K562 (cell line): ENCODE measurements at regions not wholly inside any gene's neighbourhood (a gene's known extent, or its start where the extent isn't known, plus 50 kb on each side); places are given as distances from the start of the nearest gene placed in this dataset.

Experiments used
- ATAC-seq: fragments of 200-7000 bp; cut with Tn5 transposase; 3 replicates; pipeline ENCODE4 v1.9.1; 2020; ENCODE audit warnings: moderate library complexity
- BruUV-seq: library from RNA; stranded (reverse); fragments of 400-500 nt; replicated peaks from 2 replicates; lab custom pipeline; 2021; lab: Mats Ljungman, UMichigan
- CTCF ChIA-PET: fragments of 300-600 bp; formaldehyde crosslinking; extraction: SDS; loops from one replicate; lab custom pipeline; 2021; ENCODE audit warnings: low intra/inter-chr PET ratio; lab: Yijun Ruan, JAX
- POLR2A ChIA-PET: fragments of 300-600, 350-650 bp; sonication (Branson Sonifier 250); formaldehyde crosslinking; extraction: SDS; loops from one replicate; lab custom pipeline; 2021; ENCODE audit warnings: antibody characterized with exemption, inconsistent platforms; lab: Yijun Ruan, JAX
- DNase-seq, 4 experiments: peaks; one replicate each; pipeline versions ENCODE4 v3.0.0 to v3.0.0-alpha.2; 2011 to 2018; ENCODE audit warnings: low spot score in 3 of 4, mixed read lengths in 3 of 4; ENCODE audit errors: extremely low read depth in 1 of 4
- FAIRE-seq: peaks from 2 replicates; lab custom pipeline; 2011; peaks lifted over from hg19 to GRCh38; lab: Jason Lieb, UNC
- H2AFZ ChIP-seq: 2 replicates; pipeline ENCODE4 v1.6.0; 2011; ENCODE audit warnings: low read depth, low read length, control low read depth, inconsistent platforms
- H3K27ac ChIP-seq: fragments of 200-600 bp; 3 replicates; pipeline ENCODE4 v1.8.0; 2011; ENCODE audit warnings: low read depth, mild to moderate bottlenecking, control low read depth, inconsistent platforms, low read length, moderate library complexity, mixed read lengths; ENCODE audit errors: extremely low read depth
- H3K27me3 ChIP-seq, 2 experiments: fragments of 300-600 bp in 1 of 2; 2 replicates in 1 of 2; 3 replicates in 1 of 2; pipeline versions ENCODE4 v1.6.0 to v1.8.0; 2011; ENCODE audit warnings: inconsistent platforms in 2 of 2, low read length in 2 of 2, mild to moderate bottlenecking in 1 of 2, mixed read lengths in 1 of 2, moderate library complexity in 1 of 2; ENCODE audit not compliant: control insufficient read depth in 2 of 2, insufficient read depth in 2 of 2
- H3K36me3 ChIP-seq: fragments of 300-600 bp; 3 replicates; pipeline ENCODE4 v1.8.0; 2011; ENCODE audit warnings: mild to moderate bottlenecking, low read length, inconsistent platforms; ENCODE audit not compliant: control insufficient read depth, insufficient read depth
- H3K4me1 ChIP-seq, 2 experiments: fragments of 200-600 bp in 1 of 2; replicated peaks in 1 of 2; 2 replicates in 1 of 2; 3 replicates in 1 of 2; pipeline versions ENCODE4 v1.5.1 to v1.8.0; 2011; ENCODE audit warnings: inconsistent platforms in 2 of 2, low read length in 2 of 2, mild to moderate bottlenecking in 1 of 2, mixed read lengths in 1 of 2, moderate library complexity in 1 of 2; ENCODE audit not compliant: control insufficient read depth in 2 of 2, insufficient read depth in 2 of 2
- H3K4me2 ChIP-seq: 2 replicates; pipeline ENCODE4 v1.6.1; 2011; ENCODE audit warnings: low read length, control low read depth, inconsistent platforms, mixed read lengths; ENCODE audit not compliant: insufficient read depth
- H3K4me3 ChIP-seq: fragments of 200-600 bp; sonication (generic), shearing (Covaris generic); 2 replicates; pipeline ENCODE4 v1.5.1; 2016; ENCODE audit warnings: control low read depth, inconsistent platforms
- H3K79me2 ChIP-seq: fragments of 200-600 bp; 3 replicates; pipeline ENCODE4 v1.8.0; 2011; ENCODE audit warnings: low read length, inconsistent platforms; ENCODE audit not compliant: control insufficient read depth, insufficient read depth
- H3K9ac ChIP-seq, 2 experiments: 2 replicates each; pipeline versions ENCODE4 v1.6.0 to v1.6.1; 2011; ENCODE audit warnings: low read depth in 2 of 2, low read length in 2 of 2, control low read depth in 1 of 2, inconsistent platforms in 1 of 2, mild to moderate bottlenecking in 1 of 2, mixed read lengths in 1 of 2; ENCODE audit not compliant: insufficient read depth in 1 of 2
- H3K9me1 ChIP-seq: one replicate; pipeline ENCODE4 v1.6.0; 2011; ENCODE audit warnings: inconsistent platforms, mild to moderate bottlenecking, low read length, moderate library complexity; ENCODE audit not compliant: control insufficient read depth, insufficient read depth
- H3K9me3 ChIP-seq: replicated peaks from 2 replicates; pipeline ENCODE4 v1.5.1; 2011; ENCODE audit warnings: low read depth, low read length, inconsistent platforms; ENCODE audit not compliant: control insufficient read depth, insufficient read depth
- H4K20me1 ChIP-seq: replicated peaks from 2 replicates; pipeline ENCODE4 v1.6.1; 2011; ENCODE audit warnings: low read length, inconsistent platforms, mixed read lengths; ENCODE audit not compliant: control insufficient read depth, insufficient read depth
- E2F8 ChIP-seq: fragments of 450-650 bp; IDR thresholded peaks from 2 replicates; pipeline ENCODE4 v1.7.1; 2018; ENCODE audit warnings: mild to moderate bottlenecking, low read depth; ENCODE audit not compliant: partially characterized antibody
- EP300 ChIP-seq: IDR thresholded peaks from 2 replicates; pipeline ENCODE4 v1.6.1; 2012; ENCODE audit warnings: low read length, improper control_type of control experiment
- NRF1 ChIP-seq, 2 experiments: fragments of 450-650 bp; IDR thresholded peaks in 1 of 2; conservative IDR thresholded peaks in 1 of 2; 2 replicates each; pipeline ENCODE4 v1.6.1; 2014; ENCODE audit warnings: mild to moderate bottlenecking in 2 of 2
- TEAD1 ChIP-seq, 2 experiments: fragments of 450-650 bp in 1 of 2; sonication (generic) in 1 of 2; formaldehyde crosslinking; IDR thresholded peaks; 2 replicates each; pipeline versions ENCODE4 v1.4.0 to v1.8.0; 2020 to 2022; ENCODE audit warnings: mild to moderate bottlenecking in 2 of 2, missing genetic modification reagents in 1 of 2
- TEAD2 ChIP-seq: fragments of 450-650 bp; IDR thresholded peaks from 2 replicates; pipeline ENCODE4 v1.6.1; 2016; ENCODE audit warnings: missing genetic modification characterization, control low read depth, missing compliant biosample characterization
- ZC3H11A ChIP-seq: IDR thresholded peaks from 2 replicates; pipeline ENCODE4 v1.6.1; 2012; ENCODE audit warnings: low read depth, low read length, improper control_type of control experiment
- ZFP1 ChIP-seq: fragments of 450-650 bp; formaldehyde crosslinking; IDR thresholded peaks from 2 replicates; pipeline ENCODE4 v1.4.0; 2020; ENCODE audit warnings: mild to moderate bottlenecking, mixed read lengths
- ZNF354B ChIP-seq: fragments of 250-450 bp; sonication (Bioruptor Pico); IDR thresholded peaks from 2 replicates; pipeline ENCODE4 v1.4.0; 2020
- WGBS: fragments of 100-300 bp; shearing (Covaris generic); methylation state at CpG from one replicate; pipeline ENCODE4 v1.1.6; 2016; ENCODE audit warnings: low coverage, mixed read lengths; ENCODE audit not compliant: insufficient coverage; ENCODE audit errors: missing lambda C conversion rate; 5-methylcytosine and 5-hydroxymethylcytosine counted together
- in situ Hi-C: fragments of 300-500 bp; cut with MboI; formaldehyde crosslinking; loops from 4 replicates; pipeline ENCODE4 v1.15.0; 2018; ENCODE audit warnings: inconsistent platforms, mixed read lengths
- intact Hi-C: fragments of 100-400 bp; cut with micrococcal nuclease; formaldehyde crosslinking; loops from 2 replicates; pipeline ENCODE4 v1.14.2; 2022

GRCh38 chr7:148486937-148487336, 103.6 kb upstream of the C7orf33 start:
- ATAC-seq (no peak), FAIRE-seq (no peak), DNase-seq (peak in 2 of 4 experiments; percentile 43 to 44)
- TF ChIP-seq ZFP1 (CRISPR knock-in tag) (no peak), TEAD2 (no peak), TEAD1 (CRISPR knock-in tag; IDR thresholded peaks at IDR 0.05) (no peak), ZC3H11A (no peak), E2F8 (no peak), EP300 (no peak), ZNF354B (CRISPR knock-in tag) (no peak), NRF1 (conservative IDR thresholded peaks at IDR 0.05 in 1 of 2, IDR thresholded peaks at IDR 0.05 in 1 of 2) (peak; percentile 73 to 81)
- Histone ChIP-seq H3K9ac (no peak overlapping the region), H3K36me3 (no peaks in the 10 kb centered on the region), H4K20me1 (no peaks in the 10 kb centered on the region), H3K4me3 (no peak overlapping the region), H3K9me3 (no peaks in the 10 kb centered on the region), H3K9me1 (no peaks in the 10 kb centered on the region), H3K27me3 (peaks cover 22 to 52% of the 10 kb centered on the region in 2 experiments), H3K4me2 (no peak overlapping the region), H2AFZ (no peak overlapping the region), H3K79me2 (no peaks in the 10 kb centered on the region), H3K27ac (no peak overlapping the region), H3K4me1 (peaks cover 0 to 2% of the 10 kb centered on the region in 2 experiments; a peak in 1 of 5 replicates)
- ChIA-PET POLR2A (no interaction called here), CTCF (no interaction called here)
- 1% methylated on average over 7 of the region's 7 CpGs for WGBS
- in situ Hi-C loops = no loop called here
- intact Hi-C loops = loop anchor here (5.0 kb wide), 1 partner anchor 220 kb away; no protein-coding TSS in a partner anchor
- no TSS peak for BruUV-seq
